Cardiac muscle cell (in vitro differentiated cells and primary cell): ENCODE measurements at regions not wholly inside any gene's neighbourhood (a gene's known extent, or its start where the extent isn't known, plus 50 kb on each side); places are given as distances from the start of the nearest gene placed in this dataset.

ENCODE experiments used
- DNase-seq, 2 donors: peaks; one replicate each; pipeline versions ENCODE4 v3.0.0 to v3.0.0-alpha.2; 2010 to 2017; ENCODE audit warnings: low read depth in 1 of 2, low spot score in 1 of 2
- H3K27ac ChIP-seq: fragments of 200-600 bp; sonication (generic); 2 replicates; pipeline ENCODE4 v1.5.1; 2016
- H3K27me3 ChIP-seq: fragments of 200-600 bp; sonication (generic); 2 replicates; pipeline ENCODE4 v1.6.0; 2016; ENCODE audit warnings: control low read depth
- H3K36me3 ChIP-seq: fragments of 200-600 bp; sonication (generic); 2 replicates; pipeline ENCODE4 v1.5.1; 2016; ENCODE audit warnings: control low read depth
- H3K4me1 ChIP-seq: fragments of 200-600 bp; sonication (generic); 2 replicates; pipeline ENCODE4 v1.8.1; 2017; ENCODE audit warnings: low read depth, mild to moderate bottlenecking, mixed run types
- H3K4me3 ChIP-seq: fragments of 200-600 bp; sonication (generic); 2 replicates; pipeline ENCODE4 v1.5.1; 2016; ENCODE audit warnings: mild to moderate bottlenecking
- H3K9me3 ChIP-seq: fragments of 200-600 bp; sonication (generic); 2 replicates; pipeline ENCODE4 v1.5.1; 2017; ENCODE audit warnings: low read depth, mild to moderate bottlenecking, control low read depth
- CTCF ChIP-seq: IDR thresholded peaks from 2 replicates; pipeline ENCODE4 v1.5.1; 2012; ENCODE audit warnings: low read depth, mild to moderate bottlenecking, low read length

- no peak for DNase-seq
Observed at GRCh38 chr3:194995922-194996321, 275.0 kb downstream of the XXYLT1 start.

GRCh38 chr3:194996746-194997145 is 274.2 kb downstream of the XXYLT1 start:
- no peaks in the 10 kb centered on the region for H3K4me1 ChIP-seq
- no peak for TF ChIP-seq CTCF
- H3K27me3 ChIP-seq = no peaks in the 10 kb centered on the region
- no peak overlapping the region for H3K27ac ChIP-seq
- H3K9me3 ChIP-seq = no peaks in the 10 kb centered on the region
- H3K4me3 ChIP-seq = no peak overlapping the region
- H3K36me3 ChIP-seq = no peaks in the 10 kb centered on the region
- DNase-seq = no peak

More at GRCh38 chr3:194995922-194996321, 275.0 kb downstream of the XXYLT1 start:
- Histone ChIP-seq H3K4me3 (no peak overlapping the region), H3K36me3 (no peaks in the 10 kb centered on the region), H3K9me3 (no peaks in the 10 kb centered on the region), H3K4me1 (no peaks in the 10 kb centered on the region), H3K27ac (no peak overlapping the region), H3K27me3 (no peaks in the 10 kb centered on the region)
- TF ChIP-seq CTCF = no peak

GRCh38 chr3:194998417-194998816 is 272.5 kb downstream of the XXYLT1 start:
- Histone ChIP-seq H3K27me3 (no peaks in the 10 kb centered on the region), H3K4me1 (no peaks in the 10 kb centered on the region), H3K36me3 (no peaks in the 10 kb centered on the region), H3K4me3 (no peak overlapping the region), H3K27ac (no peak overlapping the region), H3K9me3 (no peaks in the 10 kb centered on the region)
- no peak for TF ChIP-seq CTCF
- DNase-seq = no peak

GRCh38 chr3:194998948-194999347 is 272.0 kb downstream of the XXYLT1 start:
- no peak overlapping the region for H3K4me3 ChIP-seq
- H3K27me3 ChIP-seq = no peaks in the 10 kb centered on the region
- no peaks in the 10 kb centered on the region for H3K36me3 ChIP-seq
- no peaks in the 10 kb centered on the region for H3K9me3 ChIP-seq
- no peak for DNase-seq
- no peak overlapping the region for H3K27ac ChIP-seq
- H3K4me1 ChIP-seq = no peaks in the 10 kb centered on the region
- TF ChIP-seq CTCF = no peak

- Histone ChIP-seq H3K9me3 (no peaks in the 10 kb centered on the region), H3K27ac (no peak overlapping the region), H3K4me3 (no peak overlapping the region), H3K36me3 (no peaks in the 10 kb centered on the region), H3K27me3 (no peaks in the 10 kb centered on the region), H3K4me1 (no peaks in the 10 kb centered on the region)
- no peak for TF ChIP-seq CTCF
- DNase-seq = no peak
Observed at GRCh38 chr3:194999491-194999890, 271.5 kb downstream of the XXYLT1 start.

- Histone ChIP-seq H3K27me3 (no peaks in the 10 kb centered on the region), H3K4me1 (no peaks in the 10 kb centered on the region), H3K9me3 (no peaks in the 10 kb centered on the region), H3K36me3 (no peaks in the 10 kb centered on the region), H3K27ac (no peak overlapping the region), H3K4me3 (no peak overlapping the region)
- no peak for DNase-seq
- no peak for TF ChIP-seq CTCF
Observed at GRCh38 chr3:195001261-195001660, 269.7 kb downstream of the XXYLT1 start.
